HG02852 (cell line): ENCODE measurements at regions not wholly inside any gene's neighbourhood (a gene's known extent, or its start where the extent isn't known, plus 50 kb on each side); places are given as distances from the start of the nearest gene placed in this dataset.
A peak's percentile ranks its signal among the peaks of the same experiment; 100 is the strongest.

Experiments used
- ATAC-seq: cut with Tn5 transposase; IDR thresholded peaks from one replicate; pipeline ENCODE4 v1.9.1; 2021; ENCODE audit warnings: mild to moderate bottlenecking, moderate library complexity; ENCODE audit not compliant: unreplicated experiment

DNA sequence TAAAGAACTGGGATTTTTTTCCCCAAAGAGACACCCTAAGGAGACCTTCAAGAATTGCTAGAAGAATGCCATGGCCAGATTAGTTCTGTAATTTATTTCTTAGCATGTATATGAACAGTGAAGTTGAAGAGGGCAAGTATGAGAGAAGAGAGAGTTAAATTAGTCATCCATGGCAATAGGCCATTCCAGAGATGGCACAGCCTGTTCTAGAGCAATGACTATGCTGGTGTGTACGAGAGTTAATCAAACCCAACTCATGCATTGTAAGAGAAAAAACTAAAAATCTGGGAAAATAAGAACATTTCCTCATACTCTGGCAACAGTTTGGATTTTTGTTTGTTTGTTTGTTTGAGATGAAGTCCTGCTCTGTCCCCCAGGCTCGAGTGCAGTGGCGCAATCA, 112.1 kb upstream of the PIK3C3 start:
- ATAC-seq = no peak

DNA sequence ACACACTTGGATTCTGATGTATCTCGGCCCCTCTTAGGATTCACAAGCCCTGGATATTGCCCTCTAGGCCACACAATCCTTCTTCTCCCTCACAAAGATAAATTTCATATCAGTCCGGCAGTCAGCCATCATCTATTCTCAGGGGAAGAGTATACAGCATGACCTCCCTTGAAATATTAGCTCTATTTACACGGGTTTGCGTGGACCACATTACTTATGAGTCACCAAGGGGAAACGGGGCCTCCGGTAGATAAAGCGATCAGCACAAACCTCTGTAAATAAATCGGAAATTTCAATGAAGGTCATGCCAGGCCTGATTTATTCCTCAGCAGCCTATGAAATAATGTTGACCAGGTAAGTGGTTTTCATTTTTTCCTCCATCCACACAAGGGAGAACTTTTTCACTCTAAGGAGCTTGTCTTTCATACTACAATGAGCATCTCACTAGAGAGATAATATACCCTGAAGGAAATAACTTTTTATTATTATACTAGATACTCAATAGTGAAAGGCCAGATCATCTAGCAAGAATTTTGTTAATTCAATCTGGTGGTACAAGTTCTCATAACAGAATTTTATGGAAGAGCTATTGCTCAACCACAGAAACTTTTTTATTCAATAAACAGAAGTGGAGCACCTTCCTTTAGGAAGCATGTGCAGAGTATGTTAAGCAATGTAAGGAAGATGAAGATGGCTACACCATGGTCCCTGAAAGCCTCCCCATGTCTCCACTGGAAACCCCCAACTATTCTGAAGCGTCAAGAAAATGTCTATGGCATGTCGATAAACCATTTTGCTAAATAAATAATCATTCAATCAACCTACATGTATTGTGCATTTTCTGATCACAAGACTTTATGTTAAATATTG, 125.2 kb upstream of the PIK3C3 start:
- ATAC-seq = no peak

DNA sequence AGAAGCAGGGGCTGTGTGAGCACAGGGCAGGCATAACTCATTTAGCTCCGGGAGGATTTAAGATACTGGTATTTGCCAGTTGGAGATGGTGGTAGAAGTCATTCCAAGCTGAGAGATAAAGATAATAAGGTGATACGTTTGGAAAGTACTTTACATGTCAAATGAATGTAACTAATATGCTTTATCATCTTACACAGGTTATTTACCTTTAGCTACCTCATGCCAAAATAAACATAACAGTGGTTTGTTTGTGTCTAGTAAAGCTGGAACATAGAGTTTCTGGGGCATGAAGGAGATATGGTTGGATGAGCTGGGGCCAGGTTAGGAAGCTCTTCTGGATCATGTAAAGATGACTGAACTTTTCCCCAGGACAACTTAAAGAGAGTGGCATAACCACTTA, 126.9 kb upstream of the PIK3C3 start:
- ATAC-seq = no peak

DNA sequence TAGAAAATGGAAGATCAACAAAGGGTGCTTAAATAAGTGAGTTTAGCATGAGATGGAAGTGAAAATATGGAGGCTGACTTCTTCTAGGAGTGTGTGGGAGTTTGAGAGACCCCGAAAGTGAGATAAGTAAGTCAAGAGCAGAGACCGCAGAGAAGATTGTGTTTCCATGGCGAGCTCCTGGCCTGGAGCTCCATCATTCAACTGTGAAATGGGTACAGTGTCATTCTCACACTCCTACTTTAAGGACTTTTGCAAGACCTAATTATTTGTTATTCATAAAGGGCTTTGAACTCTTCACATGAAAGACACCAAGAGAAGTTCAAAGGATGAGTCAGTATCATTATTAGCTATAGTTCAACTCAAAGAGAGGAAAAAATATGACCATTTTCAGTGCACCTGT, 134.2 kb upstream of the PIK3C3 start:
- peak; percentile 69 for ATAC-seq

DNA sequence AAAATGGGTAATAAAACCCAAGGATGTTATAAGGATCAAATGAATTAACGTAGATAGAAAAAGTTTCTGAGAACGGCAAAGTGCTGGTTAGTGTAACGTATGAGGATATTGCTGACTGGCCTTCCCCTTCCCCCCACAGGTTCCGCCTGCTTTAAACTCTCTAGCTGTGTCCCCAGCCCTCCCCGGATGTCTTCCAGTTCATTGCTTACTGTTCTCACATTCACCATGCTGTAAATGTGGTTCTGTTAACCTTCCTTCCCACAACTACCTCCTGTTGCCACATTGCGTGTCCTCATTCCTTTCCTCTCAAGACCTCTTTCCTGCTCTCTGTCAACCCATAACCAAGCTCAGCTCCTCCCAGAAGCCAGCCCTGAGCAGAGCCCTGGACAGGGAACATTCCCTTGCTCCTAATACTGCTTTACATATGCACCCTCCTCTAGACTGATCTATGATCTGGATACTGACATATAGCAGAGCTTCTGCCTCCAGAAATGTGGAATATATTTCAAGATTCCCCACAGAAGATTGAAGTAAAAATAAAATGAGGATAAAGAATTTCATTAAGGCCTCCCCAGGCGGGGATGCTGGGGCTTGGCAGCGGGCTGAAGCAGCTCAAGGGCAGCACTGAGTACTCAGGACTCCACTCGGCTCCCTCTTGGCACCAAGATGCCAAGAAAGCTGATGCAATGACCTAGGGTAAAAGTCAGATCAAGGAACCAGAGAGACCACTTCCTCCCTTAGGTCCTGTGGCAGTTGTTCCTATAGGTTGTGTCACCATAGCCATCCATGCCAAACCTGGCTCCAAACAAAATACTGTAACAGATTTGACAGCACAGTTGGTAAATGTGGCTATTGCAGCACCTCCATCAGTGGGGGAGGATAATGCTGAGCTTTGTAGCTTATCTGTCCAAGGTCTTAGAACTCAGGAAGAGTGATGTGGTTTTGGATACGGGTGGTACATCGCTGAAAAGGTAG, 136.4 kb upstream of the PIK3C3 start:
- ATAC-seq = no peak

DNA sequence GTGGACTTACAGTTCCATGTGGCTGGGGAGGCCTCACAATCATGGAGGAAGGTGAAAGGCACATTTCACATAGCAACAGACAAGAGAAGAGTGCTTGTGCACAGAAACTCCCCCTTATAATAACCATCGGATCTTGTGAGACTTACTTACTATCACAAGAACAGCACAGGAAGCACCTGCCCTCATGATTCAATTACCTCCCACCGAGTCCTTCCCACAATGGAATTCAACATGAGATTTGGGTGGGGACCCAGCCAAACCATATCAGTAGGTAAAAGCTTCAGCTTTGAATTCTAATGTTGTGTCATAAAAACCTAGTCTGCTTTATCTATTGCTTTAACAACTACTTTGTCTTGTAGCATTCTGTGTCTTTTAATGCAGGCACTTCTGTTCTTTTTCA, 140.4 kb upstream of the PIK3C3 start:
- ATAC-seq = no peak

DNA sequence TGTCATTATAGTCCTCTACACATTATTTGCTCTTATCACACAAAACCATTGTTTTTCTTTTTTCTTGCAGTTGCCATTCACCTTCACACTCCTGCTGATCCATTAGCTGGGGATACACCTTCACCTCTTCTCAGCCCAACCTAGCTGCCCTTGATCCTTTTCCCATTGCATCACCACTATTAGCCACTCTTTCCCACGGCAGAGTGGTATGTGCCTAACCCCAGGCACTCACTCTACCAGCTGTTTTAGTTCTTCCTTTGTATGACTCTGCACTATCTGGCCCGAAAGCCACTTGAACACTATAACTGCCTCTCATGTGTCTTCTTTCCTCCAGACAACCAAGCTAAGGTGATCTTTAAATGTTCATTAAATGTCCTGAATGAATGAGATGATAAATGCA, 145.4 kb upstream of the PIK3C3 start:
- no peak for ATAC-seq

DNA sequence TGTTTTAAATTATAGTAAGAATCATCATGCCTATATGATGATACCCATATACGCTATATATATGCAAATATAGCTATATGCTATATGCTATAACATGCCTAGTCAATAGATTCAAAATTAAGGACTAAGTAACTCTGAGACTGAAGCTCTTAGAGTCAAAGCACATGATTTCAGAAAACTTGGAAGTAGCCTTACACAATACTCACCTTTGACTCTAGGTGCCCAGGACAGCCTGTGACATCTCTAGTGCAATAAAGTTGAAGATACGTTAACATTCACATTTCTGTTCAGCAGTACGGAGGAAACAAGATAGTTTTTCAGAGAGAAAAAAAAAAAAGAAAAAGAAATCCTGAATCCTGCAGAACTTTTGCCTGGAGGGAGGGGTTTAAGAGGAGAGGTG, 149.7 kb upstream of the PIK3C3 start:
- no peak for ATAC-seq

DNA sequence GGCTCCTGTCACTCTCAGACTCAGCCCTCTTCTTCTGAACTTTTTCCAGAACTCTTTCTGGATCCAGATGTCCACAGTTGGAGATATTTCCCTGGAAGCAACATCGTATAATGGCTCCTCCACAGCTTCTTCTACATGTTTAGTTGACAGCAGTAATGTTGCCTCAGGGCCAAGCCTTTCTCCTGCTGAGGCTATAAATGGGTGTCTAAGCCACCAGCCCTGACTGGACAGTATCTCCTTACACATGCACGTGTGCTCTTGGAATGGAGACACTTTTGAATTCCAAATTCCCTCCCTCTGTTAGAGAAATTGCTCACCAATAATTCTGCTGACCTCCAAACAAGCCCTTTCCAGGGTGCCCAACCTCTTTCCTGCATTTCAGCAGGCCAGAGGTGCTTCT, 156.2 kb upstream of the PIK3C3 start:
- no peak for ATAC-seq

DNA sequence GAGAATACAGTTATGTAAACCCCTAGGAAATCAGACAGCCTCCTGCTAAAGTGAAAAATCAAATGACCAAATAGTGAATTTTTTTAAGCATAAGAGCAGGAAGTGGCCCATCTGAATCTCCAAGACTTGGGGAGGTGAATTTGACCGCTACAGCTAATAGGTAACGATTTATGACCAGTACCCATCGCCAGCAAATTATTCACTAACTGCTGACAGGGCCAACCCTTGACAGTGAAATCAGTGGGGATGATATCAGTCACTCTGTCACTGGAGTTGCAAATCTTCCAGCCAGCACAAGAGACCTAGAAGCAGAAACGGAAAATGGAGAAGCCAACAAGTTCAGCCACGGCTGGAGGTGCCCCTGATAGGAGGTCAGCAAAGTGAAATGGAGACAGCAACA, 164.3 kb upstream of the PIK3C3 start:
- ATAC-seq = no peak

DNA sequence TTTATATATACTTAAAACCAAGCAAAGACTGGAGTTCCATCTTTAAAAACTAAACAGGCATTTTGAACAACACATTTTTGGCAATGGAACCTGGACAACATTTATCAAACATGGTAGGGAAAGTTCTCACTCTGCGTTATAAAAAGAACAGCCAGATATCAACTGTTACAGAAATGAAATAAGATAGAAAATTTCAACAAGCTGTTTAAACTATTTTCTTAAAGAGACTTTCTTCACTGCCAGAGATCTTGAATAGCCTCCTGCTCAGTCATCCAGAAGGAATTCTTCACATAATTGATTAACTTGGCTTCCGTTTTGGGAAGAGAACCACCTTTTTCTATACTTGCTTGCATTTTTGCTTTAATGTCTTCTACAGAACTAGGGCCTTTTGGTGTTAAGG, 166.0 kb upstream of the PIK3C3 start:
- ATAC-seq = no peak

DNA sequence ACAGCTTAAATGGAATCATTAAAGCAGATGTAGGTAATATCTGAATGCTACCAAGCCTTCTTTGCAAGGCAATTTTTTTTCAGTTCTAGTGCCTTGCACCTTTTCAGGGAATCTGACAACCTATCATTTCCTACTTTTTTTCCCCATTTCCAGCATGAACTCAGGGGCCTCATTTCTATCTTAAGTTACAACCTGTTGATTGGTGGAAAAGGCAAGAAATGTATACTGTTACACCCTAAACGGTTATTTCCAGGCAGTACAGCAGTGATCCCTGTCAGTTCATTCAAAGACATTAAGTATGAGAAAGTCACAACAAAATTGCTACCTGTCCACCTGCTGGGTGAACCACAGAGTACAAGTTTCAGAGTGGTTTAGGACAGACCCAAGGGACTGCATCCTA, 171.2 kb upstream of the PIK3C3 start:
- no peak for ATAC-seq

DNA sequence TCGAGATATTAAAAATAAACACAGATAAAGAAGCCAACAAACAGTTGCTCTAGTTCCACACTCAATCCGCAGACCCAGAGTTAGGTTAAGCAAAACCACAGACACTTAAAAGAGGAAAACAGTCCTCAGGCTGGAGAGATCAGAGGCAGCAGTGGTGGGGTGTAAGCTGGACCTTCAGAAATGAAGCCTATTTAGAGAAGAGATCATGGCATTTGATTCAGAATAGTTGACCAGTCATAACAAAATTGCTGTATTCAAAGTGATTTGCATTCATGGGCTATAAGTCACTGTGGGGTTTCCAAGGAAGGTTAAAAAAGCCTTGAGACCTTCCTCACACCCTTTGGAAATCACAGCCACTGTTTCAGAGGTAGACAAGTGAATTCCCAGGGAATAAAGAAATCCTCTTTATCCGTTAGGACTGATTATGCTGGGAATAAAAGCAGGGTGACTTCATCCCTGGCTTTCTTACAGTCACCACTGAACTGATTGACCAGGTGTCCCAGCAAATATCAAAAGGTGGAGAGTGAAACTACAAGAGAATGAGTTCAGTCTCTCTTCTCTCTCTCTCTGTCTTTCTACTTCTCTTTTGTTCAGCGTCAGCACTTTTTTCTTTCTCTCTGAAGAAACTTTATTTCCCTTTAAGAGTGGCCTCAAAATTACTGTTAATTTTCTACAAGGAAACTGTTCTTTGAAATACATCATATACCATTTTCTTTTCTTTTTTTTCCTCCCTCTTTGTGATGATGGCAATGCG, 171.8 kb upstream of the PIK3C3 start:
- ATAC-seq = no peak

DNA sequence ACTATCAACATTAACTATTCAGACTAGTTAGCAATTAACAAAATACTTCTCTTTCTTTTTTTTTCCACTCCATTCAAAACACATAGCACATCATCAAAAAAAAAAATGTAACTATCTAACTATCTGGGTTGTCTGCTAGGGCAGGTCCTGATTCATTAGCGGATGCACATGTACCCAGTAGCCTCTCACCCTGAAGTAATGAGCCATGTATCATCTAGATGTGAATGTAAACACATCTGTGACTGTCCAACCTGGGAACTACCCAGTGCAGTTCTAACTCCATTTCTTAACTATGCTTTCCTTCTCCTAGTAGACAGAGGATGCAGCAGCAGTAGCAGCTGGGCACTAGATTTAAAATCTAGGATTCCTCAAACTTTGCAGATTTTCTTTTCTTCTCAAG, 183.1 kb upstream of the PIK3C3 start:
- no peak for ATAC-seq

DNA sequence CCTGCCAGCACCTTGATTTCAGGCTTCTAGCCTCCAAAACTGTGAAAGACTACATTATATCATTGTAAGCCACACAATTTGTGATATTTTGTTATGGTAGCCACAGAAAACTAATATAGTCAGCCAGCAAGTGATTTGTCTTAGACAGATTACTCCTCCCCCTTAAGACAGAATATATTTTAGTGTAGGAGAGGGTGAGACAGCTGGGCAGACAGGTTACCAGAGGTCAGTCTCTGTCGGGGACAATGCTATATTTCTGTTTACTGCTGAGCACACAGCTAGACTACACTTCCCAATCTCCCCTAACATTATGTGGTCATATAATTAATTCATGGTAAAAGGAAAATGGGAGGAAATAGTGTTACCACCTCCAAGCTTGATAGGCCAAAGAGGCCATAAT, 185.8 kb upstream of the PIK3C3 start:
- ATAC-seq = no peak

DNA sequence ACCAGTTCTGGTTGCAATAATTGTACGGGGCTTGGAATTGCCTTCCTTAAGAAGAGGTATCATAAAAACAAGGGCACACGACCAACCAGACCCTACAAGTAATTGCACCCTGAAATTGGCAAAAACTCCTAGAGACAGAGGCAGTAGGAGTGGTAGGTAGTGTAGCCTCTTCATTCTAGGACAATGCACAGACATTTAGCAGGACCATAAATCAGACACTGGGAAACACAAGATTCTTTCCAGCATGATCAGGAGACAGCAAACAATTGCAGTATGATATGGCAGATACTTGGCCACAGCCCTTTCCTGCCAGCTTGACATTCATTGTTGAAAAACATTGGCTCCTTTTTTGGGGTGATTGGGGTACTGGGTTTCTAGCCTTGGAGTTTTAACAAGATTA, 186.6 kb upstream of the PIK3C3 start:
- ATAC-seq = no peak

DNA sequence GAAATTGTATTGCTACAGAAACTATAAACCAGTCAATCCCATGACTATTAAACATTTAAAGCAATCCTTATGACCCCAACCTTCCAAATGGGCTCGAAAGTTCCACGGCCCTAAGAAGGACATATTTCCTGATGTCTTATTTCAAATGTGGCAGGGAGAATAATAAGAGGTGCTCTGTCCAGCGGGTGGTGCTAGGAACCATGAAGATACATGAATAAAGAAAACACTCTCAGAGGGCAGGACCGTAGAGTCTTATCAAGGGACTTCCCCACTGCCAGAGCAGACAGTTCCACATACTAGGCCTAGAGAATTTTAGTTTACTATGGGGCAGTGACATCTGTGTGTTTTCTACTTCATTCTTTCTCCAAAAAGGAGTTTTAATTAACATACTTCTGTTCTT, 187.1 kb upstream of the PIK3C3 start:
- no peak for ATAC-seq

DNA sequence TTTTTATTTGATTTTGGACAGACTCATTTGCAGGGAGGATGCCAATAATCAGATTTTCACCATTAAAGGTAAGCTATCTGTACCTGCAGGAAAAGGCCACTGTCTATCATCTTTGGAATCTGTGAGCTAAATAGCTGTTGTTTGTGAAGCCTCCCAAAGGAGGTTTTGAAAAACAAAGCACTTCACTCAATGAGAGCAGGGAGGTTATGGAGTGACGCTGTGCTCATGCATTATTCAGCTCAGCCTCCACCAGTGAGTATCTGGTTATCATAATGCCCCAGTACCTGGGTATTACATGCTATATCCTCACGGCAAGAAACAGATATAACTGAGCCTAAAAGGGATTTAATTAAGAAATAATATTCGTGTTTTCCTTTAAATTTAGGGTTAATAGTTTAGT, 189.6 kb upstream of the PIK3C3 start:
- ATAC-seq = no peak

DNA sequence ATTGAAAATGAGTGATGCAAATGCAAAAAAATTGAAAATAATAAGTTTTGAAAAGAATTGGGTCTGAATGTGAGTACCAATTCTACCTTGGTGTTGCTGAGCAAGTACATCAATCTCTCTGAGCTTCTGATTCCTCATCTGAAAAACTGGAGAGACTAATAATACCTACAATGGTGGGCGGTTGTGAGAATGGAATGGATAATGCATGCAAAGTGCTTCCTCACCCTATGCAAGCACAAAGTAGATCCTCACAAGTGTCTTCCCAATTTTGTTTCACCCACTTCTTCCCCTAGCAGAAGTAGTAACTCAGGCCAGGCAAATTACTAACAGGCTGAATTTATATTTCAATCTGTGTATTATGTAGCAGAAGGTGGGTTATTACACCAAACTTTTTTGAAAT, 191.7 kb upstream of the PIK3C3 start:
- no peak for ATAC-seq

DNA sequence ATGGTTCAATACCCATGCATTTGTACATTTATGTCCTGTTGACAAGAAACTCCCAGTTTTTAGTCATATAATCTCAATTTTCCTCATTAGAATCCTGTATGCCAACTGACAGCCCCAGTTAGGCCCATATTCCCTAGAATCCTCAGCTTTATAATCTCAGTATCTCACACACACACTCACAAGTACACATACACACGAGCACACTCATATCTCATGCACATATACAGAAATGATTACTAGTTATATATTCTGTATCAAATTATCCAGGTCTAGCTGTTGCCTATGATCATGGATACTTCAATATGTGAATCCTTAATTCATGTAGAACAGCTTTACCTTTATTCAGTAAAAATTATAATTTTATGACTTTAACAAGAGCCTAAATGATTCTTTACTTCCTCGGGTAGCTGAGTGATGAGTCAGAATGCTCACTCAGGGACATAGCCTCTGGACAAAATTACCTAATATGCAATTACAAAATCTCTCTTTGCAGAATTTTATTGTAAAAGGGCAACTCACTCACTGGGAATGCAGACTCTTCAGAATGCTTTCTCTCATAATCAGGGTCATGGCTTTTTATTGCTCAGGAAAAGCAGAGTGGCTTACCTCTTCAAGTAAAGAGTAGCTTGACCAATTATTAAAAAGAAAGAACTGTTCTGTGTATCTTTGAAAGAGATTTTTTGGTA, 193.6 kb upstream of the PIK3C3 start:
- no peak for ATAC-seq

DNA sequence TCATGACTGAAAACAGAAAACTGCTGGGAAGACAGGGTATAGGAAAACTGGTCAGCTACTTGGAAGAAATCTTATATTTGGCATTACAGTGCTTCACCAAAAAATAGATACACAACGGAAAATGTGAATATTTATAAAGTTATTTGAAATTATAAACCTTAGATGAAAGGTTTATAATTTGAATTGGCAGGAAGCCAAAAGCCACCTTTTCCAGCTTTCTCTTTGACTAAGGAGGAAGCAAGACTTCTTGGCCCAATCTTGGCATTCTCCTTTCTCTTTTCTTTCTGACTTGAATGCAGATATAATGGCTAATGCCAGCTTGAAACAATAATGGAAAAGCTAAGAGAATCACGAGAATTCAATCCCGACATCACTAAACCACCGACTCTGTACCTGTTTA, 196.5 kb upstream of the PIK3C3 start:
- no peak for ATAC-seq
